Mammary epithelial cell (primary cell): ENCODE measurements at regions not wholly inside any gene's neighbourhood (a gene's known extent, or its start where the extent isn't known, plus 50 kb on each side); places are given as distances from the start of the nearest gene placed in this dataset.

Source experiments
- EZH2 ChIP-seq: IDR thresholded peaks from 2 replicates; pipeline ENCODE4 v1.6.1; 2012; ENCODE audit warnings: low read length, inconsistent platforms, borderline replicate concordance
- TF ChIP-seq, protein P1 (sequence below), 2 donors: IDR thresholded peaks in 1 of 2; conservative IDR thresholded peaks in 1 of 2; 2 replicates each; pipeline ENCODE4 v1.5.1; 2011 to 2012; ENCODE audit warnings: inconsistent platforms in 2 of 2, low read length in 2 of 2, mild to moderate bottlenecking in 2 of 2, control low read depth in 1 of 2, low read depth in 1 of 2; ENCODE audit not compliant: insufficient read depth in 1 of 2; ENCODE audit errors: extremely low read depth in 1 of 2

DNA sequence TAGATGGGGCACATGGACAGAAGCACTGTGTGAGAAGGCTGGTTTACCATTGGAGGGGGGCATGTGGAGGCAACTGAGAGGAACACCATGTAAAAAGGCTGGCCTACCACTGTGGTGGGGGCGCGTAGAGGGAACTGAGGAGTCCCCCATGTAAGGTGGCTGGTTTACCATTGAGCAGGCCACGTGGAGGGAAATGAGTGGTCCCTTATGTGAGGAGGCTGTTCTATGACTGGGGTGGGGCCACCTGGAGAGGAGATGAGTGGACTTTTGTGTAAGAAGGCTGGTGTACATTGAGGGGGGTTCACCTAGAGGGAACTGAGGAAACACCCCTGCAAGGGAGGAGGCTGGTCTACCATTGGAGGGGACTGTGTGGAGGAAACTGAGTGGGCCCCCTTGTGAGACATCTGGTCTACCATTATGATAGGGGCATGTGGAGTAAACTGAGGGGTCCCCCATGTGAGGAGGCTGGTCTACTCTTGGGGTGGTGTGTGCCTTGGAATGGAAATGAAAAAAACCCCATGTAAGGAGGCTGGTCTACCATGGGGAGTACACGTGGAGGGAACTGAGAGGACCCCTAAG is 156.9 kb downstream of the FBLN2 start:
- TF ChIP-seq, protein P1, sequence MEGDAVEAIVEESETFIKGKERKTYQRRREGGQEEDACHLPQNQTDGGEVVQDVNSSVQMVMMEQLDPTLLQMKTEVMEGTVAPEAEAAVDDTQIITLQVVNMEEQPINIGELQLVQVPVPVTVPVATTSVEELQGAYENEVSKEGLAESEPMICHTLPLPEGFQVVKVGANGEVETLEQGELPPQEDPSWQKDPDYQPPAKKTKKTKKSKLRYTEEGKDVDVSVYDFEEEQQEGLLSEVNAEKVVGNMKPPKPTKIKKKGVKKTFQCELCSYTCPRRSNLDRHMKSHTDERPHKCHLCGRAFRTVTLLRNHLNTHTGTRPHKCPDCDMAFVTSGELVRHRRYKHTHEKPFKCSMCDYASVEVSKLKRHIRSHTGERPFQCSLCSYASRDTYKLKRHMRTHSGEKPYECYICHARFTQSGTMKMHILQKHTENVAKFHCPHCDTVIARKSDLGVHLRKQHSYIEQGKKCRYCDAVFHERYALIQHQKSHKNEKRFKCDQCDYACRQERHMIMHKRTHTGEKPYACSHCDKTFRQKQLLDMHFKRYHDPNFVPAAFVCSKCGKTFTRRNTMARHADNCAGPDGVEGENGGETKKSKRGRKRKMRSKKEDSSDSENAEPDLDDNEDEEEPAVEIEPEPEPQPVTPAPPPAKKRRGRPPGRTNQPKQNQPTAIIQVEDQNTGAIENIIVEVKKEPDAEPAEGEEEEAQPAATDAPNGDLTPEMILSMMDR (conservative IDR thresholded peaks at IDR 0.05 in 1 of 2, IDR thresholded peaks at IDR 0.05 in 1 of 2; ENCODE audit: extremely low read depth in 1 of 2, insufficient read depth in 1 of 2, low read depth in 1 of 2, low read length in 2 of 2), result no peak
- TF ChIP-seq EZH2, result no peak
